ENCODE measurements at regions not wholly inside any gene's neighbourhood (a gene's known extent, or its start where the extent isn't known, plus 50 kb on each side); places are given as distances from the start of the nearest gene placed in this dataset.

DNA sequence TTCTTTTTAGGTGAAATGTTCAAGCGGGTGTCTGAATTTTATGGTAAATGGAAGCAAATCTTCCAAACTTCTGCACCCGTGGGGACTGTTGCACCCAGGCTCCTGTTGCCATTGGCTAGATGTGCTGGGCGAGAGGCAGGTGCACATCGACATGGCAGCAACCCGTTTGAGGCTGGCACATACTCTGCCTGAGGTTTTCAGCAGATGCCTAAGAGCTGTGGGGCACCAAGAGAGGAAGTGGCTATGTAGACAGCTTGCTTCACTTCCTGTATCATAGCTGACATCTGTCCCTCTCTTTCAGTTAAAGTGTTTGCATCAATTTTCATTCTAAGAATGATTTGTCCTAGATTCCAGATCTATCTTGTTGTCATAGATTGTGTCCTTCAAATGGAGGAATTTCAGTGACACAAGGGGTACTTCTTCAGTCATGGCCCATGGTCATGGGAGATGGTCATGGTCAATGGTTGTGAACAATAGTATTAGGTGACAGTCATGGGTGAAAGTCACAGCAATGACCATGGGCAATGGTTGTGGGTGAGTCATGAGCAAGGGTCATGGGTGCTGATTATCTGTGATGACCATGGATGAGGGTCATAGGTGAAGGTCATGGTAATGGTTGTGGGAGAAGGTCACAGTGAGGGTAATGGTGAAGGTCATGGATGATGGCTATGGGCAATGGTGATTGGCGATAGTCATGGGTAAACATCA, 115.1 kb upstream of the IRX4 start:
- H3K9me3 ChIP-seq: peaks cover 1% of the 10 kb centered on the region
- TF ChIP-seq EP300 (IDR thresholded peaks at IDR 0.05): no peak
- H3K4me1 ChIP-seq: peaks cover 8% of the 10 kb centered on the region
- WGBS: 80% methylated on average over 6 of the region's 6 CpGs
- H3K27me3 ChIP-seq: peaks cover 4% of the 10 kb centered on the region
- H3K36me3 ChIP-seq: no peaks in the 10 kb centered on the region
- DNase-seq (ENCODE audit: low spot score in 2 of 2): no peak
- no peak overlapping the region for H3K27ac ChIP-seq
- H3K4me3 ChIP-seq: no peak overlapping the region

DNA sequence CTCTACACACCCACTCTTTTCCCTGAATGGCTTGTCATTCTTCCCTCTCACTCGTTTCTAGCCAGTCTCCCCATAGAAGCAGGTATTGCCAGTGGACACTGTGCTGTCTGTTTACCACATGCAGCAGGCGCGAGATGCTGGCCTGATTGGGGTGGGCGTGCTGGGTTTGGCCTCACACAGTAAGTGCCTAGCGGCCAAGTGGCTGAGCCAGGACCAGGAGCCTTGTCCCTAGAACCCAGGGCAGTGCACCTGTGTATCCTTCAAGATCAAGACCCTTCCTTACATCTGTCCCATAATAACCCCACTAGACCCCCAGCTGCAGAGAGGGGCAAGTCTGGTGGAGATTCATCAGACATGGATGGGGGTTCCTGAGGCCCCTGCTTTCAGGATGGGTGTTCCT, 112.8 kb upstream of the IRX4 start:
- Histone ChIP-seq H3K9me3 (peaks cover 6% of the 10 kb centered on the region), H3K4me1 (peaks cover 8% of the 10 kb centered on the region), H3K27me3 (no peaks in the 10 kb centered on the region), H3K27ac (no peak overlapping the region), H3K36me3 (no peaks in the 10 kb centered on the region), H3K4me3 (no peak overlapping the region)
- DNase-seq (ENCODE audit: low spot score in 2 of 2): peak in 1 of 2 donors; percentile 65
- TF ChIP-seq, protein P1, sequence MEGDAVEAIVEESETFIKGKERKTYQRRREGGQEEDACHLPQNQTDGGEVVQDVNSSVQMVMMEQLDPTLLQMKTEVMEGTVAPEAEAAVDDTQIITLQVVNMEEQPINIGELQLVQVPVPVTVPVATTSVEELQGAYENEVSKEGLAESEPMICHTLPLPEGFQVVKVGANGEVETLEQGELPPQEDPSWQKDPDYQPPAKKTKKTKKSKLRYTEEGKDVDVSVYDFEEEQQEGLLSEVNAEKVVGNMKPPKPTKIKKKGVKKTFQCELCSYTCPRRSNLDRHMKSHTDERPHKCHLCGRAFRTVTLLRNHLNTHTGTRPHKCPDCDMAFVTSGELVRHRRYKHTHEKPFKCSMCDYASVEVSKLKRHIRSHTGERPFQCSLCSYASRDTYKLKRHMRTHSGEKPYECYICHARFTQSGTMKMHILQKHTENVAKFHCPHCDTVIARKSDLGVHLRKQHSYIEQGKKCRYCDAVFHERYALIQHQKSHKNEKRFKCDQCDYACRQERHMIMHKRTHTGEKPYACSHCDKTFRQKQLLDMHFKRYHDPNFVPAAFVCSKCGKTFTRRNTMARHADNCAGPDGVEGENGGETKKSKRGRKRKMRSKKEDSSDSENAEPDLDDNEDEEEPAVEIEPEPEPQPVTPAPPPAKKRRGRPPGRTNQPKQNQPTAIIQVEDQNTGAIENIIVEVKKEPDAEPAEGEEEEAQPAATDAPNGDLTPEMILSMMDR (IDR thresholded peaks at IDR 0.05): no peak
- TF ChIP-seq POLR2A (IDR thresholded peaks at IDR 0.05): no peak
- no peak for TF ChIP-seq POLR2AphosphoS5 (IDR thresholded peaks at IDR 0.05)
- no peak for TF ChIP-seq EP300 (IDR thresholded peaks at IDR 0.05)
- WGBS: 82% methylated on average over 5 of the region's 5 CpGs

DNA sequence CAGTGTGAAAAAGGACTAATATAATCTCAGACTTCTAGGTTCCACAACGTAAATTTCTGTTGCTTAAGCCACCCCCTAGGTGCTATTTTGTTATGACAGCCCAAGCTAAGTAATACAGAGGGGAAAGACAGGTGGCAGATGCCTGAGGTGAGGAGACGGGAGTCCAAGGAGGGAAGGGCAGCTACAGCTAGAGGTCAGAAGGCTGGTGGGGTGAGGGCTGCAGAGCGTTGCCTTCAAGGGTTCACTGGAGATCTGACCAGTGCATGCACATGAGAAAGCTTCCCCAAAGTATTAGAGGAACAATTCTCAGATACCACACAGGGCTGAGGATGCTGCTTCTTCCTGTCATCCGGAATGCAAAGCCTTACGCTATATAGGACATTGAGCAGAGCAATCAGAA, 104.7 kb upstream of the IRX4 start:
- Histone ChIP-seq H3K9me3 (peaks cover 2% of the 10 kb centered on the region), H3K4me3 (no peak overlapping the region), H3K27ac (no peak overlapping the region), H3K4me1 (no peaks in the 10 kb centered on the region), H3K36me3 (no peaks in the 10 kb centered on the region), H3K27me3 (no peaks in the 10 kb centered on the region)
- TF ChIP-seq POLR2AphosphoS5 (IDR thresholded peaks at IDR 0.05) (no peak), EP300 (IDR thresholded peaks at IDR 0.05) (no peak), POLR2A (IDR thresholded peaks at IDR 0.05) (no peak)
- TF ChIP-seq, protein P1 (IDR thresholded peaks at IDR 0.05): no peak
- 67% methylated on average over 5 of the region's 5 CpGs for WGBS
- peak in 1 of 2 donors; percentile 59 for DNase-seq (ENCODE audit: low spot score in 2 of 2)

DNA sequence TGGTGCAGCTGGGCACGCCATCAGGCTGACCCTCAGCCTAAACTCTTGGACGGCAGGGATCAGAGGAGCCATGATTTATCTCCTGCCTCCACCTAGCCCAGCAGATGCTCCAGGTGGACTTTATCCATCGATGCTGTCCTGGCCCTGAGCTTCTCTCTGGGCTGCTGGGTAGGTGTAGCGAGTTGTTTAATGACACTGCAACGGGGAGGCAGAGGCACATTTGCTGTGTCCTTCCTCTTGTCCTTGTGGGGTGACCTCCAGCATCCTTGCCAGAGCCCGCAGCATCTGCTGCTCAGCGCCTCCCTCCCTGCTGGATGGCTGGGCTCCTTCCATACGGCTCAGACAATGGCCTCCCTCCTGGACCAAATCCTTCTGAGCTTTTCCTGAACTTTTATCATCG, 103.1 kb upstream of the IRX4 start:
- TF ChIP-seq EP300 (IDR thresholded peaks at IDR 0.05) (no peak), POLR2AphosphoS5 (IDR thresholded peaks at IDR 0.05) (no peak), POLR2A (IDR thresholded peaks at IDR 0.05) (no peak)
- TF ChIP-seq, protein P1 (IDR thresholded peaks at IDR 0.05): no peak
- no peaks in the 10 kb centered on the region for H3K27me3 ChIP-seq
- H3K36me3 ChIP-seq: no peaks in the 10 kb centered on the region
- no peak overlapping the region for H3K27ac ChIP-seq
- no peaks in the 10 kb centered on the region for H3K9me3 ChIP-seq
- no peaks in the 10 kb centered on the region for H3K4me1 ChIP-seq
- H3K4me3 ChIP-seq: no peak overlapping the region
- WGBS: 84% methylated on average over 9 of the region's 9 CpGs
- DNase-seq (ENCODE audit: low spot score in 2 of 2): peak in 1 of 2 donors; percentile 41

DNA sequence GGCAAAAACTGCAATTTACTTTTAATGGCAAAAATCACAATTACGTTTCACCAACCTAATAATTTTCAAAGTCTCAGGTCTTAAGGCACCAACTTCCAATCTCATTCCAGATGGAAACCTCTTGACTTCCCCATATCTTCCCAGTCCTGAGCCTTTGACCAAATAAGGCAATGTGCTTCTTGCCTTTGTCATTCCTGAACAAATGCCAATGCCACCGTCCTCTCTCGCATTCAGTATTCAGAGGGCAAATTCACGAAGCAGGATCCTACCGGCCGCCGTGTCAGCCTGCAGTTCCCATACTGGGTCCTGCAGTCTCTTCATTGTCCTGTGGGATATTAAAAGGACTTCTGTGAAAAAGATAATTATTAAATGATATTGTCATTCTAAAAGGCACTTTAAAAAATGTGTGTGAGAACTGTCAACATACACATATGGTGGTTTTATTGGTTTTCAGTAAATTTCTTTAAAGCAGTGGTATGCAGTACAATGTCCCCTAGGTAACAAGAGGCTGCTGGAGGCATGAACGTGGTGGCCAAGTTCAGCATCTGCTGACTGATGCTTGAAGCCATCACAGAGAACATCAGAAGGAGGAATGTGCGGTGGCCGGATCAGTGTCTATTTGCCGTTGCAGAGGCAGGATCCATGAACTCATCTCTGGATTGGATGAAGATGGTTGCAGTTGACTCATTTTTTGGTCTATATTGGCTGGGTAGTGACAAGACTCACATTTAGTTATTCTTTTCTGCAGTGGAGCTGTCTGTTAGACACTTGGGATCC, 101.4 kb upstream of the IRX4 start:
- peak in 1 of 2 donors; percentile 66 for DNase-seq (ENCODE audit: low spot score in 2 of 2)
- Histone ChIP-seq H3K27me3 (no peaks in the 10 kb centered on the region), H3K4me3 (no peak overlapping the region), H3K36me3 (no peaks in the 10 kb centered on the region), H3K27ac (no peak overlapping the region), H3K9me3 (no peaks in the 10 kb centered on the region), H3K4me1 (no peaks in the 10 kb centered on the region)
- WGBS: 86% methylated on average over 11 of the region's 11 CpGs
- TF ChIP-seq POLR2AphosphoS5 (IDR thresholded peaks at IDR 0.05): no peak
- TF ChIP-seq, protein P1 (IDR thresholded peaks at IDR 0.05): no peak

All from suprapubic skin (tissue), 4 donors.